Trophoblast cell (in vitro differentiated cells and primary cell): ENCODE measurements at regions not wholly inside any gene's neighbourhood (a gene's known extent, or its start where the extent isn't known, plus 50 kb on each side); places are given as distances from the start of the nearest gene placed in this dataset.

Experiments
- DNase-seq, 2 donors: peaks; one replicate each; pipeline ENCODE4 v3.0.0-alpha.2; 2016
- H2AFZ ChIP-seq: 2 replicates; pipeline ENCODE4 v1.6.1; 2013; ENCODE audit warnings: low read length, moderate library complexity, mild to moderate bottlenecking; ENCODE audit not compliant: insufficient read depth, poor library complexity
- H2AK5ac ChIP-seq: 2 replicates; pipeline ENCODE4 v1.6.1; 2013; ENCODE audit warnings: mild to moderate bottlenecking, low read length
- H2BK120ac ChIP-seq: 2 replicates; pipeline ENCODE4 v1.6.1; 2013; ENCODE audit warnings: low read length, mild to moderate bottlenecking, moderate library complexity; ENCODE audit not compliant: insufficient read depth, poor library complexity
- H2BK12ac ChIP-seq: 2 replicates; pipeline ENCODE4 v1.6.1; 2013; ENCODE audit warnings: mild to moderate bottlenecking, low read length, moderate library complexity
- H2BK5ac ChIP-seq: 2 replicates; pipeline ENCODE4 v1.6.1; 2013; ENCODE audit warnings: low read length, low read depth, moderate library complexity, mild to moderate bottlenecking; ENCODE audit not compliant: poor library complexity
- H3K14ac ChIP-seq: 2 replicates; pipeline ENCODE4 v1.6.1; 2013; ENCODE audit warnings: mild to moderate bottlenecking, low read length
- H3K18ac ChIP-seq: 2 replicates; pipeline ENCODE4 v1.6.1; 2013; ENCODE audit warnings: mild to moderate bottlenecking, low read length
- H3K23ac ChIP-seq: 2 replicates; pipeline ENCODE4 v1.6.1; 2013; ENCODE audit warnings: low read length
- H3K27ac ChIP-seq: 2 replicates; pipeline ENCODE4 v1.5.1; 2013; ENCODE audit warnings: low read depth, mild to moderate bottlenecking, inconsistent platforms, low read length, moderate library complexity
- H3K27me3 ChIP-seq: 2 replicates; pipeline ENCODE4 v1.6.1; 2013; ENCODE audit warnings: inconsistent platforms, mild to moderate bottlenecking, low read length, moderate library complexity; ENCODE audit not compliant: insufficient read depth
- H3K36me3 ChIP-seq, 2 experiments: 1 replicate in 1 of 2; 2 replicates in 1 of 2; pipeline ENCODE4 v1.6.1; 2013; ENCODE audit warnings: low read length in 2 of 2, mild to moderate bottlenecking in 2 of 2, moderate library complexity in 1 of 2; ENCODE audit not compliant: insufficient read depth in 2 of 2, control insufficient read depth in 1 of 2
- H3K4ac ChIP-seq: 2 replicates; pipeline ENCODE4 v1.6.1; 2013; ENCODE audit warnings: low read depth, mild to moderate bottlenecking, low read length, moderate library complexity
- H3K4me1 ChIP-seq, 2 experiments: 1 replicate in 1 of 2; 2 replicates in 1 of 2; pipeline ENCODE4 v1.6.1; 2013; ENCODE audit warnings: low read length in 2 of 2, mild to moderate bottlenecking in 2 of 2, moderate library complexity in 1 of 2; ENCODE audit not compliant: insufficient read depth in 2 of 2, control insufficient read depth in 1 of 2
- H3K4me2 ChIP-seq: 2 replicates; pipeline ENCODE4 v1.6.1; 2013; ENCODE audit warnings: inconsistent platforms, mild to moderate bottlenecking, low read length, moderate library complexity
- H3K4me3 ChIP-seq: 2 replicates; pipeline ENCODE4 v1.5.1; 2013; ENCODE audit warnings: mild to moderate bottlenecking, low read depth, low read length, inconsistent platforms
- H3K79me1 ChIP-seq: one replicate; pipeline ENCODE4 v1.6.1; 2013; ENCODE audit warnings: low read length
- H3K79me2 ChIP-seq: 2 replicates; pipeline ENCODE4 v1.6.1; 2013; ENCODE audit warnings: low read length, mild to moderate bottlenecking; ENCODE audit not compliant: control insufficient read depth, insufficient read depth, poor library complexity
- H3K9ac ChIP-seq: 2 replicates; pipeline ENCODE4 v1.6.1; 2013; ENCODE audit warnings: mild to moderate bottlenecking, low read length
- H3K9me3 ChIP-seq: 2 replicates; pipeline ENCODE4 v1.6.1; 2013; ENCODE audit warnings: low read depth, mild to moderate bottlenecking, control low read depth, inconsistent platforms, low read length; ENCODE audit not compliant: insufficient read depth
- H4K12ac ChIP-seq: 2 replicates; pipeline ENCODE4 v1.6.1; 2013; ENCODE audit warnings: low read depth, mild to moderate bottlenecking, low read length, moderate library complexity
- H4K8ac ChIP-seq: 2 replicates; pipeline ENCODE4 v1.6.1; 2013; ENCODE audit warnings: low read depth, mild to moderate bottlenecking, low read length, moderate library complexity
- H4K91ac ChIP-seq: one replicate; pipeline ENCODE4 v1.6.1; 2013; ENCODE audit warnings: low read depth, mild to moderate bottlenecking, low read length, moderate library complexity
- WGBS: extraction: QIAGEN DNeasy Blood & Tissue Kit; methylation state at CpG from one replicate; pipeline ENCODE4 v1.1.7; 2013; ENCODE audit warnings: missing lambda C conversion rate; ENCODE audit not compliant: insufficient read length, insufficient coverage; ENCODE audit errors: extremely low coverage; 5-methylcytosine and 5-hydroxymethylcytosine counted together

- Histone ChIP-seq H3K4me3 (no peak overlapping the region), H3K27ac (no peak overlapping the region), H3K18ac (no peak overlapping the region), H3K27me3 (no peaks in the 10 kb centered on the region), H2BK120ac (no peak overlapping the region), H3K79me2 (no peaks in the 10 kb centered on the region), H4K8ac (no peak overlapping the region), H2AK5ac (no peak overlapping the region), H3K4me2 (no peak overlapping the region), H3K4me1 (no peaks in the 10 kb centered on the region), H2BK12ac (no peak overlapping the region), H3K9ac (no peak overlapping the region), H2AFZ (no peak overlapping the region), H3K14ac (no peak overlapping the region), H3K4ac (no peak overlapping the region), H3K79me1 (no peaks in the 10 kb centered on the region), H3K23ac (no peak overlapping the region), H4K91ac (no peak overlapping the region), H2BK5ac (no peak overlapping the region), H3K36me3 (no peaks in the 10 kb centered on the region), H3K9me3 (no peaks in the 10 kb centered on the region), H4K12ac (no peak overlapping the region)
- WGBS, result no CpG with 5 or more reads among the region's 5 CpGs
- no peak for DNase-seq
Measured at GRCh38 chr11:106540001-106540400, 462.5 kb downstream of the AASDHPPT start.

- H3K27me3 ChIP-seq, result no peaks in the 10 kb centered on the region
- H2BK5ac ChIP-seq, result no peak overlapping the region
- H4K12ac ChIP-seq, result no peak overlapping the region
- H3K9me3 ChIP-seq, result no peaks in the 10 kb centered on the region
- no peak overlapping the region for H3K14ac ChIP-seq
- no peak overlapping the region for H2AK5ac ChIP-seq
- no peak overlapping the region for H2BK12ac ChIP-seq
- no peak overlapping the region for H3K4me2 ChIP-seq
- H2AFZ ChIP-seq, result no peak overlapping the region
- no peaks in the 10 kb centered on the region for H3K36me3 ChIP-seq
- H3K79me2 ChIP-seq, result no peaks in the 10 kb centered on the region
- no peak overlapping the region for H3K9ac ChIP-seq
- WGBS, result no CpG with 5 or more reads among the region's 2 CpGs
- no peak for DNase-seq
- no peak overlapping the region for H2BK120ac ChIP-seq
- no peak overlapping the region for H4K8ac ChIP-seq
- H3K18ac ChIP-seq, result no peak overlapping the region
- H3K23ac ChIP-seq, result no peak overlapping the region
- H3K4me3 ChIP-seq, result no peak overlapping the region
- no peak overlapping the region for H3K4ac ChIP-seq
- no peaks in the 10 kb centered on the region for H3K4me1 ChIP-seq
- no peaks in the 10 kb centered on the region for H3K79me1 ChIP-seq
- no peak overlapping the region for H4K91ac ChIP-seq
- no peak overlapping the region for H3K27ac ChIP-seq
Measured at GRCh38 chr11:106548406-106548805, 469.9 kb downstream of the GUCY1A2 start.

GRCh38 chr11:106551744-106552673 lies 466.3 kb downstream of the GUCY1A2 start:
- H3K27ac ChIP-seq, result no peak overlapping the region
- H3K4me2 ChIP-seq, result no peak overlapping the region
- H3K9ac ChIP-seq, result no peak overlapping the region
- H2BK12ac ChIP-seq, result no peak overlapping the region
- no peak overlapping the region for H2AK5ac ChIP-seq
- H3K14ac ChIP-seq, result no peak overlapping the region
- no peaks in the 10 kb centered on the region for H3K79me1 ChIP-seq
- H3K4me1 ChIP-seq, result no peaks in the 10 kb centered on the region
- H3K18ac ChIP-seq, result no peak overlapping the region
- no peak overlapping the region for H2AFZ ChIP-seq
- H3K79me2 ChIP-seq, result no peaks in the 10 kb centered on the region
- no CpG with 5 or more reads among the region's 13 CpGs for WGBS
- no peak overlapping the region for H2BK5ac ChIP-seq
- no peak for DNase-seq
- H4K12ac ChIP-seq, result no peak overlapping the region
- H3K4me3 ChIP-seq, result no peak overlapping the region
- H3K27me3 ChIP-seq, result no peaks in the 10 kb centered on the region
- no peak overlapping the region for H2BK120ac ChIP-seq
- no peaks in the 10 kb centered on the region for H3K9me3 ChIP-seq
- H4K91ac ChIP-seq, result no peak overlapping the region
- no peak overlapping the region for H3K4ac ChIP-seq
- no peak overlapping the region for H3K23ac ChIP-seq
- no peaks in the 10 kb centered on the region for H3K36me3 ChIP-seq
- H4K8ac ChIP-seq, result no peak overlapping the region

- Histone ChIP-seq H3K79me1 (no peaks in the 10 kb centered on the region), H3K36me3 (no peaks in the 10 kb centered on the region), H3K4me2 (no peak overlapping the region), H4K8ac (no peak overlapping the region), H2AFZ (no peak overlapping the region), H2BK12ac (no peak overlapping the region), H3K9ac (no peak overlapping the region), H3K23ac (no peak overlapping the region), H3K79me2 (no peaks in the 10 kb centered on the region), H3K14ac (no peak overlapping the region), H3K9me3 (no peaks in the 10 kb centered on the region), H3K27me3 (no peaks in the 10 kb centered on the region), H3K4ac (no peak overlapping the region), H3K18ac (no peak overlapping the region), H2BK120ac (no peak overlapping the region), H4K91ac (no peak overlapping the region), H2BK5ac (no peak overlapping the region), H2AK5ac (no peak overlapping the region), H4K12ac (no peak overlapping the region), H3K4me1 (no peaks in the 10 kb centered on the region), H3K27ac (no peak overlapping the region), H3K4me3 (no peak overlapping the region)
- WGBS, result no CpG with 5 or more reads among the region's 6 CpGs
- DNase-seq, result no peak
Measured at GRCh38 chr11:106552694-106553203, 465.5 kb downstream of the GUCY1A2 start.
